ENCODE measurements at regions not wholly inside any gene's neighbourhood (a gene's known extent, or its start where the extent isn't known, plus 50 kb on each side); places are given as distances from the start of the nearest gene placed in this dataset.
A peak's percentile ranks its signal among the peaks of the same experiment; 100 is the strongest.

- TF ChIP-seq CTCF (IDR thresholded peaks at IDR 0.05; ENCODE audit: low read length) (peak; percentile 55), EZH2 (IDR thresholded peaks at IDR 0.05; ENCODE audit: borderline replicate concordance, low read length) (no peak)
These were observed 83.0 kb upstream of the GLIS3 start for GRCh38 chr9:4382722-4383317.

Measured in OCI-LY1 (cell line).